ENCODE measurements at regions not wholly inside any gene's neighbourhood (a gene's known extent, or its start where the extent isn't known, plus 50 kb on each side); places are given as distances from the start of the nearest gene placed in this dataset.
A peak's percentile ranks its signal among the peaks of the same experiment; 100 is the strongest.

DNA sequence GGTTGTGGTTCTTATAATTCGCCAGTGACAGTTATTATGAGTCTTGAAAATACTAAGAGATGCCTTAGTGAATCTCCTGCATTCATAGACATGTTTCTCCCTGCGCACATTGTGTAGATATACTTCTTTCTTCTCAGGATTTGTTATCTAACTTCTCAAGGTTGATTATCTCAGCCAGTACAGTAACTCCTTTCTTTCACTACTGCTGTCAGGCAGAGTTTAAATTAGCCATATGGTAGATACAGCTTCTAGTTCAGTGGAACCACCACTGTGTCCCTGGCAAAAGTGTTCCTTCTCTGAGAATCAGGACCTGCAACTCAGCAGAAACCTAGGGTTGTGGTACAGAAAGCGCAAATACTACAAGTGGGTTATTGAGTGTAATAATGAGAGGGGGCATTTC is 175.0 kb upstream of the SGO1 start:
- DNase-seq (ENCODE audit: low read depth in 2 of 2): no peak
- H3K4me3 ChIP-seq (replicated peaks in 1 of 2; ENCODE audit: low read depth in 2 of 2, low read length in 2 of 2): no peak overlapping the region
- TF ChIP-seq, protein P1, sequence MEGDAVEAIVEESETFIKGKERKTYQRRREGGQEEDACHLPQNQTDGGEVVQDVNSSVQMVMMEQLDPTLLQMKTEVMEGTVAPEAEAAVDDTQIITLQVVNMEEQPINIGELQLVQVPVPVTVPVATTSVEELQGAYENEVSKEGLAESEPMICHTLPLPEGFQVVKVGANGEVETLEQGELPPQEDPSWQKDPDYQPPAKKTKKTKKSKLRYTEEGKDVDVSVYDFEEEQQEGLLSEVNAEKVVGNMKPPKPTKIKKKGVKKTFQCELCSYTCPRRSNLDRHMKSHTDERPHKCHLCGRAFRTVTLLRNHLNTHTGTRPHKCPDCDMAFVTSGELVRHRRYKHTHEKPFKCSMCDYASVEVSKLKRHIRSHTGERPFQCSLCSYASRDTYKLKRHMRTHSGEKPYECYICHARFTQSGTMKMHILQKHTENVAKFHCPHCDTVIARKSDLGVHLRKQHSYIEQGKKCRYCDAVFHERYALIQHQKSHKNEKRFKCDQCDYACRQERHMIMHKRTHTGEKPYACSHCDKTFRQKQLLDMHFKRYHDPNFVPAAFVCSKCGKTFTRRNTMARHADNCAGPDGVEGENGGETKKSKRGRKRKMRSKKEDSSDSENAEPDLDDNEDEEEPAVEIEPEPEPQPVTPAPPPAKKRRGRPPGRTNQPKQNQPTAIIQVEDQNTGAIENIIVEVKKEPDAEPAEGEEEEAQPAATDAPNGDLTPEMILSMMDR (IDR thresholded peaks at IDR 0.05; ENCODE audit: low read depth, low read length): no peak

- no peak for DNase-seq (ENCODE audit: low read depth in 2 of 2)
- no peak overlapping the region for H3K4me3 ChIP-seq (replicated peaks in 1 of 2; ENCODE audit: low read depth in 2 of 2, low read length in 2 of 2)
Measured at GRCh38 chr3:20353286-20353685, 167.3 kb upstream of the SGO1 start.

GRCh38 chr3:20352546-20353179 is 166.7 kb upstream of the SGO1 start:
- TF ChIP-seq, protein P1 (IDR thresholded peaks at IDR 0.05; ENCODE audit: low read depth, low read length): no peak
- no peak overlapping the region for H3K4me3 ChIP-seq (replicated peaks in 1 of 2; ENCODE audit: low read depth in 2 of 2, low read length in 2 of 2)
- peak; percentile 10 to 25 for DNase-seq (ENCODE audit: low read depth in 2 of 2)

More at GRCh38 chr3:20353286-20353685, 167.3 kb upstream of the SGO1 start:
- TF ChIP-seq, protein P1 (IDR thresholded peaks at IDR 0.05; ENCODE audit: low read depth, low read length): no peak

GRCh38 chr3:20350449-20350848 is 164.4 kb upstream of the SGO1 start:
- TF ChIP-seq, protein P1 (IDR thresholded peaks at IDR 0.05; ENCODE audit: low read depth, low read length): no peak
- DNase-seq (ENCODE audit: low read depth in 2 of 2): no peak
- no peak overlapping the region for H3K4me3 ChIP-seq (replicated peaks in 1 of 2; ENCODE audit: low read depth in 2 of 2, low read length in 2 of 2)

GRCh38 chr3:20346916-20347315 is 160.9 kb upstream of the SGO1 start:
- no peak overlapping the region for H3K4me3 ChIP-seq (replicated peaks in 1 of 2; ENCODE audit: low read depth in 2 of 2, low read length in 2 of 2)
- TF ChIP-seq, protein P1 (IDR thresholded peaks at IDR 0.05; ENCODE audit: low read depth, low read length): no peak
- DNase-seq (ENCODE audit: low read depth in 2 of 2): no peak

DNA sequence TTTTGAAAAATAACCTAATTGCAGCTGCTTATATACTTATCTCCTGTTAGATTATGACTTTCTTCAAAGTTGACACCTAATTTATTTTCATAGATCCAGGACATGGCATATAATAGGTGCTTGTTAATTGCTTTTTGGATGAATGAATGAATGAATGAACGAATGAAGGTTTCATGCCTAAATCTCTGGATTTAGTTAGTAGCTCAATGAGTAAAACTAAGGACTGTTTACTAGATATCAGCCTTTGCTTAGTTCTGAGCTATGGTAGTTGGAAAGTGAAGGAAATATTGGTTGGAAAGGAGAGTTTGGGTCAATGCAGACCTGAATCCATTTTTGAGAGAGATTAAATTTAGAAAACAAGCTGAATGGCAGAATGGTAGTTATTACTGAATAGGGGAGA is 160.4 kb upstream of the SGO1 start:
- no peak for DNase-seq (ENCODE audit: low read depth in 2 of 2)
- TF ChIP-seq, protein P1 (IDR thresholded peaks at IDR 0.05; ENCODE audit: low read depth, low read length): no peak
- H3K4me3 ChIP-seq (replicated peaks in 1 of 2; ENCODE audit: low read depth in 2 of 2, low read length in 2 of 2): no peak overlapping the region

All from cardiac fibroblast (primary cell).